Fibroblast of the aortic adventitia (primary cell): ENCODE measurements at regions not wholly inside any gene's neighbourhood (a gene's known extent, or its start where the extent isn't known, plus 50 kb on each side); places are given as distances from the start of the nearest gene placed in this dataset.
A peak's percentile ranks its signal among the peaks of the same experiment; 100 is the strongest.

Source experiments
- DNase-seq: peaks from one replicate; pipeline ENCODE4 v3.0.0-alpha.2; 2010; ENCODE audit warnings: low read depth
- H3K4me3 ChIP-seq: 2 replicates; pipeline ENCODE4 v1.5.1; 2011; ENCODE audit warnings: low read depth, mild to moderate bottlenecking, control low read depth, low read length, moderate library complexity
- TF ChIP-seq, protein P1 (sequence below): IDR thresholded peaks from 2 replicates; pipeline ENCODE4 v1.5.1; 2011; ENCODE audit warnings: mild to moderate bottlenecking, low read length, control low read depth, inconsistent platforms; ENCODE audit not compliant: insufficient read depth

DNA sequence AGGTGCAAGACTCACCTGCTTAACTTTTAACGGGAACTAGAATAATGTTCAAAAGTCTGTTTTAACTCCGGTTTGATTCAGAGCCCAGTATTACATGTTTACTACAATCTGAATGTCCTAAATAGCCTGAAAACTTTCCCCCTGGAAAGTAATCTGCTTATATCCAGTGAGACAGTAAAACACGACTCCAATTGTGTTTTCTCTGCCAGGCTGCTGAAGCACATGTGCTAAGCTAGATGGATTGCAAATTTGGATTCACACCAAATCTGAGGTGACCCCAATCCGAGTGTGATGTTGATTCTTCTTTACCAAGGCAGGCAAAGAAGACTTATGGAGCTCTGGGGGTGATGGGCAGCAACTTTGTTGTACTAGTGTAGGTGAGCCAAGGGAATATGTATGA, 158.7 kb upstream of the PDGFD start:
- TF ChIP-seq, protein P1, sequence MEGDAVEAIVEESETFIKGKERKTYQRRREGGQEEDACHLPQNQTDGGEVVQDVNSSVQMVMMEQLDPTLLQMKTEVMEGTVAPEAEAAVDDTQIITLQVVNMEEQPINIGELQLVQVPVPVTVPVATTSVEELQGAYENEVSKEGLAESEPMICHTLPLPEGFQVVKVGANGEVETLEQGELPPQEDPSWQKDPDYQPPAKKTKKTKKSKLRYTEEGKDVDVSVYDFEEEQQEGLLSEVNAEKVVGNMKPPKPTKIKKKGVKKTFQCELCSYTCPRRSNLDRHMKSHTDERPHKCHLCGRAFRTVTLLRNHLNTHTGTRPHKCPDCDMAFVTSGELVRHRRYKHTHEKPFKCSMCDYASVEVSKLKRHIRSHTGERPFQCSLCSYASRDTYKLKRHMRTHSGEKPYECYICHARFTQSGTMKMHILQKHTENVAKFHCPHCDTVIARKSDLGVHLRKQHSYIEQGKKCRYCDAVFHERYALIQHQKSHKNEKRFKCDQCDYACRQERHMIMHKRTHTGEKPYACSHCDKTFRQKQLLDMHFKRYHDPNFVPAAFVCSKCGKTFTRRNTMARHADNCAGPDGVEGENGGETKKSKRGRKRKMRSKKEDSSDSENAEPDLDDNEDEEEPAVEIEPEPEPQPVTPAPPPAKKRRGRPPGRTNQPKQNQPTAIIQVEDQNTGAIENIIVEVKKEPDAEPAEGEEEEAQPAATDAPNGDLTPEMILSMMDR, result no peak
- DNase-seq, result no peak

DNA sequence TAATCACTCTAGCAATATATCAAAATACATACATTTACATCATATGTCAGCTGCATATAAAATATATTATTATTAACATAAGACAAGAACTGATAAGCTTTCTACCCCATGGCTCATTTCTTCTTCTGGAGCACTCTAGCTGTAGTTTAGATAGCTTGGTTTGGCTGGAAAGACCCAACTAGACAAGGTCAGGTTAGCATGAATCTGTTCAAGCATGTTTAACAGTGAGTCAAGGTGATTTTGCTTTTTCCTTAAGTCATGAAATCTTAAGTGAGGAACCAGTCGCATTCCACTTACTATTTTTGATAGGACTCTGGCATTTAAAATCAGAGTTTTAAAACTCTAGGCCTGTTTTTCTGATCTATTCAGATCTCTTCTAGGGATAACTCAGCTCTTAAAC, 157.0 kb upstream of the PDGFD start:
- TF ChIP-seq, protein P1, result no peak
- H3K4me3 ChIP-seq, result no peak overlapping the region
- DNase-seq, result no peak

More for the DNA sequence above, 158.7 kb upstream of the PDGFD start:
- H3K4me3 ChIP-seq, result no peak overlapping the region

DNA sequence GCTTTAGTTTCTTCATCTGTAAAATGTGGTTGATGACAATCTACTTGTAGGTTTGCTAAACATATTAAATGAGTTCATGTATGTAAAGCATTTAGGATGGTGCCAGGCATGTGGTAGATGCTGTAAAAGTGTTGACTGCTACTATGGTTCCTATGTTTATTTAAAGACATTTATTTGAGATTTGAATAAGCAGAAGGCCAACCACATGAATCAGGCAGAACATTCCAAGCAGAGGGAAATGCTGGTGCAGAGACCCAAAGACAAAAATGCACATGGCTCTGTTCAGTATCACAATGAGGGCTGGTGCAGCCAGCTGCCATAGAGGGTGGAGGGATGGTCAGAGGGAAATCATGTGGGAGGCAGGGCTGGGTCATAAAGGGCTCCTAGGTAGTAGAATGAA, 156.2 kb upstream of the PDGFD start:
- DNase-seq, result peak; percentile 34
- TF ChIP-seq, protein P1, result no peak

DNA sequence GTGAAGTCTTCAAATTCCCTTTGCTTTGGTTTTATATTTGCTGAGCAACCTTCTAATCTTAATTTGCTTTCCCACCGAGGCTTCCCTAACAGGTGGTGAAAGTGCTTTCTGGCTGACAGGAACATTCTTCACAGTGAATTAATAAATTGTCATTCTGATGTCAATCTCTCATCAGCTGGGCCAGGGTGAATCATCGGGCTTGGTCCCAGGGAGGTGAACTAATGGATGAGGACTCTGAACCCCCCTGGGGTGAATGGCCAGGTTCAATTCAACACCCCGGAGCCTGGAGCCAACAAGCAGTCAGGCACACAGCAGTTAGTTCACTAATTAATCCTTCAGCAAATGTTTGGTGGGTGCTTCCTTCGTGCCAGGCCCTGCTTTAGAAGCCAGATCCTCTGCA, 155.4 kb upstream of the PDGFD start:
- H3K4me3 ChIP-seq, result no peak overlapping the region
- TF ChIP-seq, protein P1, result no peak
- DNase-seq, result no peak

More for the DNA sequence above, 156.2 kb upstream of the PDGFD start:
- no peak overlapping the region for H3K4me3 ChIP-seq

DNA sequence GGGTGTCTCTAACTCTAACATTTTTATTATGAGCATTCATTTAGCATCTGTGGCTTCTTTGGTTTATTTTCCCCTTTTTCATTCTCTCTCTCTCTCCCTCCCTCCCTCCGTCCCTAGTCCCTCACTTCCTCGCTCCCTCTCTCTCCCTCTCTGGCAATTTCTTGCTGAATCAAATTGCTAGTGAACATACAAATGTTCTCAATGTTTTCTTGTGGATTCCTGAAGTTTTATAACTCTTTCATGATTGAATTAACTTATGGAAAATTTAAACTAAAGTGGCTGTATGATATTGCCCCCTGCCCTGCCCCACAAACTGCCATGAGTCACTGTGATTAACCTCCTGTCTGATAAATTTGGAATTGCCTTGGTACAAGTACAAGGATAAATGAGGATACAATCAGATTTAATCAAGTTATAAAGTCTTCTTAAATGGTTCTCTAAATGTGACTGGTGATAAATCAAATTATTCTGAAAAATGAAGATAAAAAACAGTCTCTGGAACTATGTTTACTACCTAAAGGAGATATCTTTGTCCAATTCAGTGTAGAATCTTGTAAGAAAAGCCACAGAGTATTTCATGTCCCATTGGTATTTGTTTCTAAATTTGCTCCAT, 143.0 kb upstream of the PDGFD start:
- DNase-seq, result no peak
- TF ChIP-seq, protein P1, result no peak
- no peak overlapping the region for H3K4me3 ChIP-seq

DNA sequence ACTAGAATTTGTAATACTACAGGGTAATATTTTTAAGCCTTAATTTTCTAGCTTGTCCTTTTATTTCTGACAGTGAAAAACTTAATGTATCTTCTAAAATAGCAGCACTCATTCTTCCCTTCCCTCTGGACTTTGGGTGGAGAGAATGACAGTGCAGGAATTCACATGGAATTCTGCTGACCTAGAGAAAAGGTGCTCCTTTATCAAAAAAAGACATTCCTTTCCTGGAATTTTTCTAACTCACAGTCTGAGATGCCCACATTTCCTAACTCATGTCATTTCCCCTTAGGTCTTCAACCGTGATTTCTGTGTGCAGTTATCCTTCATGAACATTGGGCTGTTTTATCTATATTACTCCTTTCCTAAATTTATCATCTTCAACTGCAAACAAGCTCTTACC, 137.8 kb upstream of the PDGFD start:
- DNase-seq, result no peak
- TF ChIP-seq, protein P1, result no peak
- no peak overlapping the region for H3K4me3 ChIP-seq

DNA sequence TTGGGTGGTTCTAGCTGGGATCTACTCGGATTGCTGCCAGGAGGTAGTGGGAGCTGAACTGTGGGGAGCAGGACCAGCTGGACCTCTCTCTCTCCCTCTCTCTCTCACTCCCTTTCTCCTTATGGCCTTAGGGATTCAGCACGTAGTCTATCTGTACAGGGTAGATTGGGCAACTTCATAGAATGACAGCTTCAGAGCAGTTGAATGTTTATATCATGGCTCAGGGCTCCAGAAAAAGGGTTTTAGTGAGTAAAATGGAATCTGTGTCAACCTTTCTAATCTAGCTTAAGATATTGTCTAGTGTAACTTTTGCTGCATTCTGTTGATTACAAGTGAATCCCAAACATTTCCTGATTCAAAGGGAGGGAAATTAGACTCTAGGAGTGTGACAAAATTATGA, 127.7 kb upstream of the PDGFD start:
- peak; percentile 5 for DNase-seq
- no peak overlapping the region for H3K4me3 ChIP-seq
- TF ChIP-seq, protein P1, result no peak
